PC-3 (cell line): ENCODE measurements at regions not wholly inside any gene's neighbourhood (a gene's known extent, or its start where the extent isn't known, plus 50 kb on each side); places are given as distances from the start of the nearest gene placed in this dataset.

Experiments used
- CTCF ChIP-seq: fragments of 300-600 bp; sonication (generic); conservative IDR thresholded peaks from 2 replicates; pipeline ENCODE4 v1.5.1; 2017; ENCODE audit warnings: antibody characterized with exemption, low read depth, mild to moderate bottlenecking, low read length
- EZH2 ChIP-seq: fragments of 300-600 bp; sonication (generic); IDR thresholded peaks from one replicate; pipeline ENCODE4 v1.6.1; 2017; ENCODE audit warnings: antibody characterized with exemption, mild to moderate bottlenecking, low read length; ENCODE audit not compliant: unreplicated experiment

- TF ChIP-seq CTCF (no peak), EZH2 (no peak)
These were observed 117.1 kb upstream of the NCOR2 start for GRCh38 chr12:124684496-124684895.
